ENCODE measurements at regions not wholly inside any gene's neighbourhood (a gene's known extent, or its start where the extent isn't known, plus 50 kb on each side); places are given as distances from the start of the nearest gene placed in this dataset.
A peak's percentile ranks its signal among the peaks of the same experiment; 100 is the strongest.

- TF ChIP-seq, protein P1, sequence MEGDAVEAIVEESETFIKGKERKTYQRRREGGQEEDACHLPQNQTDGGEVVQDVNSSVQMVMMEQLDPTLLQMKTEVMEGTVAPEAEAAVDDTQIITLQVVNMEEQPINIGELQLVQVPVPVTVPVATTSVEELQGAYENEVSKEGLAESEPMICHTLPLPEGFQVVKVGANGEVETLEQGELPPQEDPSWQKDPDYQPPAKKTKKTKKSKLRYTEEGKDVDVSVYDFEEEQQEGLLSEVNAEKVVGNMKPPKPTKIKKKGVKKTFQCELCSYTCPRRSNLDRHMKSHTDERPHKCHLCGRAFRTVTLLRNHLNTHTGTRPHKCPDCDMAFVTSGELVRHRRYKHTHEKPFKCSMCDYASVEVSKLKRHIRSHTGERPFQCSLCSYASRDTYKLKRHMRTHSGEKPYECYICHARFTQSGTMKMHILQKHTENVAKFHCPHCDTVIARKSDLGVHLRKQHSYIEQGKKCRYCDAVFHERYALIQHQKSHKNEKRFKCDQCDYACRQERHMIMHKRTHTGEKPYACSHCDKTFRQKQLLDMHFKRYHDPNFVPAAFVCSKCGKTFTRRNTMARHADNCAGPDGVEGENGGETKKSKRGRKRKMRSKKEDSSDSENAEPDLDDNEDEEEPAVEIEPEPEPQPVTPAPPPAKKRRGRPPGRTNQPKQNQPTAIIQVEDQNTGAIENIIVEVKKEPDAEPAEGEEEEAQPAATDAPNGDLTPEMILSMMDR (IDR thresholded peaks at IDR 0.05) = no peak
- TF ChIP-seq POLR2A (IDR thresholded peaks at IDR 0.05; ENCODE audit: low read depth) (no peak), POLR2AphosphoS5 (IDR thresholded peaks at IDR 0.05) (no peak), EP300 (IDR thresholded peaks at IDR 0.05) (peak; percentile 44)
These were observed 198.7 kb downstream of the MEIS1 start for GRCh38 chr2:66633631-66634030.

Measured in esophagus muscularis mucosa (tissue), 4 donors.